B cell (primary cell): ENCODE measurements at regions not wholly inside any gene's neighbourhood (a gene's known extent, or its start where the extent isn't known, plus 50 kb on each side); places are given as distances from the start of the nearest gene placed in this dataset.

Experiments used
- ATAC-seq: fragments of 200-7000 bp; cut with Tn5 transposase; one replicate; pipeline ENCODE4 v1.10.0; 2021; ENCODE audit warnings: low read depth, mild to moderate bottlenecking, moderate number of reproducible peaks, moderate library complexity
- CTCF ChIA-PET: fragments of 350-600 bp; sonication (Branson Sonifier 250); formaldehyde crosslinking; loops from one replicate; lab custom pipeline; 2021; ENCODE audit warnings: antibody characterized with exemption, inconsistent platforms; lab: Charles Lee
- POLR2A ChIA-PET: fragments of 350-600 bp; sonication (Branson Sonifier 250); formaldehyde crosslinking; loops from one replicate; lab custom pipeline; 2021; ENCODE audit warnings: antibody characterized with exemption; lab: Charles Lee
- DNase-seq: peaks from one replicate; pipeline ENCODE4 v3.0.0; 2013
- H2AFZ ChIP-seq: 2 replicates; pipeline ENCODE4 v1.6.1; 2012; ENCODE audit warnings: mild to moderate bottlenecking, low read depth, low read length; ENCODE audit not compliant: insufficient read depth, poor library complexity, severe bottlenecking
- H3K27ac ChIP-seq, 2 donors: 1 replicate in 1 of 2; 2 replicates in 1 of 2; pipeline ENCODE4 v1.5.1; 2012 to 2013; ENCODE audit warnings: low read length in 2 of 2, mild to moderate bottlenecking in 2 of 2, moderate library complexity in 1 of 2
- H3K27me3 ChIP-seq, 4 experiments: fragments of 200-600 bp in 1 of 4; sonication (generic) in 1 of 4; replicated peaks in 1 of 4; 1 replicate in 2 of 4; 2 replicates in 2 of 4; pipeline versions ENCODE4 v1.6.1 to v1.7.0; 2013 to 2016; ENCODE audit warnings: low read length in 3 of 4, mild to moderate bottlenecking in 2 of 4, mixed read lengths in 1 of 4, moderate library complexity in 1 of 4; ENCODE audit not compliant: insufficient read depth in 4 of 4, control insufficient read depth in 3 of 4; ENCODE audit errors: control extremely low read depth in 1 of 4
- H3K36me3 ChIP-seq, 2 experiments: replicated peaks in 1 of 2; 1 replicate in 1 of 2; 2 replicates in 1 of 2; pipeline versions ENCODE4 v1.6.1 to v1.7.1; 2013; ENCODE audit warnings: low read length in 1 of 2; ENCODE audit not compliant: insufficient read depth in 2 of 2, control insufficient read depth in 1 of 2; ENCODE audit errors: control extremely low read depth in 1 of 2, extremely low read depth in 1 of 2
- H3K4me1 ChIP-seq, 2 donors: fragments of 200-600 bp in 1 of 2; sonication (generic) in 1 of 2; 1 replicate in 1 of 2; 2 replicates in 1 of 2; pipeline versions ENCODE4 v1.5.1 to v1.6.1; 2013 to 2017; ENCODE audit warnings: low read length in 2 of 2; ENCODE audit not compliant: control insufficient read depth in 2 of 2, insufficient read depth in 2 of 2
- H3K4me2 ChIP-seq: replicated peaks from 2 replicates; pipeline ENCODE3; 2012; ENCODE audit warnings: mild to moderate bottlenecking, low read depth, low read length; ENCODE audit not compliant: poor library complexity, severe bottlenecking
- H3K4me3 ChIP-seq, 5 experiments: fragments of 200-600 bp in 1 of 5; sonication (generic) in 1 of 5; 1 replicate in 3 of 5; 2 replicates in 2 of 5; pipeline versions ENCODE4 v1.5.1 to v1.7.0; 2011 to 2016; ENCODE audit warnings: low read length in 4 of 5, mild to moderate bottlenecking in 4 of 5, low read depth in 2 of 5, control low read depth in 1 of 5, moderate library complexity in 1 of 5; ENCODE audit not compliant: insufficient read depth in 1 of 5; ENCODE audit errors: control extremely low read depth in 1 of 5, extremely low read depth in 1 of 5
- H3K79me2 ChIP-seq: fragments of 200-600 bp; sonication (generic); one replicate; pipeline ENCODE4 v1.6.0; 2016; ENCODE audit warnings: low read length; ENCODE audit not compliant: control insufficient read depth, insufficient read depth
- H3K9ac ChIP-seq: fragments of 200-600 bp; sonication (generic); 2 replicates; pipeline ENCODE4 v1.6.1; 2017; ENCODE audit warnings: mild to moderate bottlenecking, low read length, moderate library complexity
- H3K9me3 ChIP-seq, 3 donors: one replicate each; pipeline versions ENCODE4 v1.6.1 to v1.7.1; 2013; ENCODE audit warnings: low read length in 2 of 3; ENCODE audit not compliant: control insufficient read depth in 2 of 3, insufficient read depth in 1 of 3; ENCODE audit errors: control extremely low read depth in 1 of 3
- H4K20me1 ChIP-seq: 2 replicates; pipeline ENCODE4 v1.6.0; 2012; ENCODE audit warnings: mild to moderate bottlenecking, low read length; ENCODE audit not compliant: insufficient read depth, control insufficient read depth, poor library complexity, severe bottlenecking
- H3K27ac Mint-ChIP-seq: one replicate; pipeline ENCODE4 v1.8.0; 2021; ENCODE audit warnings: mixed read lengths
- H3K27me3 Mint-ChIP-seq: one replicate; pipeline ENCODE4 v1.8.0; 2021; ENCODE audit warnings: mixed read lengths
- H3K4me1 Mint-ChIP-seq: one replicate; pipeline ENCODE4 v1.8.0; 2021; ENCODE audit warnings: mixed read lengths
- H3K4me3 Mint-ChIP-seq: one replicate; pipeline ENCODE4 v1.8.0; 2021; ENCODE audit warnings: mixed read lengths
- H3K9me3 Mint-ChIP-seq: one replicate; pipeline ENCODE4 v1.8.0; 2022; ENCODE audit warnings: mixed read lengths; ENCODE audit not compliant: insufficient read depth
- EZH2 ChIP-seq: IDR thresholded peaks from 2 replicates; pipeline ENCODE4 v1.6.1; 2012; ENCODE audit warnings: borderline replicate concordance, low read depth, mild to moderate bottlenecking, moderate library complexity, low read length; ENCODE audit not compliant: insufficient read depth, poor library complexity, severe bottlenecking
- WGBS: methylation state at CpG from one replicate; pipeline ENCODE4 v1.1.5; 2013; ENCODE audit warnings: missing lambda C conversion rate; ENCODE audit not compliant: insufficient coverage; 5-methylcytosine and 5-hydroxymethylcytosine counted together
- intact Hi-C: fragments of 100-400 bp; cut with micrococcal nuclease; formaldehyde crosslinking; loops from one replicate; pipeline ENCODE4 v1.10.0; 2022
- TF ChIP-seq, protein P1 (sequence below): fragments of 200-600 bp; IDR thresholded peaks from one replicate; pipeline ENCODE4 v1.8.0; 2022; ENCODE audit warnings: antibody characterized with exemption, mild to moderate bottlenecking

DNA sequence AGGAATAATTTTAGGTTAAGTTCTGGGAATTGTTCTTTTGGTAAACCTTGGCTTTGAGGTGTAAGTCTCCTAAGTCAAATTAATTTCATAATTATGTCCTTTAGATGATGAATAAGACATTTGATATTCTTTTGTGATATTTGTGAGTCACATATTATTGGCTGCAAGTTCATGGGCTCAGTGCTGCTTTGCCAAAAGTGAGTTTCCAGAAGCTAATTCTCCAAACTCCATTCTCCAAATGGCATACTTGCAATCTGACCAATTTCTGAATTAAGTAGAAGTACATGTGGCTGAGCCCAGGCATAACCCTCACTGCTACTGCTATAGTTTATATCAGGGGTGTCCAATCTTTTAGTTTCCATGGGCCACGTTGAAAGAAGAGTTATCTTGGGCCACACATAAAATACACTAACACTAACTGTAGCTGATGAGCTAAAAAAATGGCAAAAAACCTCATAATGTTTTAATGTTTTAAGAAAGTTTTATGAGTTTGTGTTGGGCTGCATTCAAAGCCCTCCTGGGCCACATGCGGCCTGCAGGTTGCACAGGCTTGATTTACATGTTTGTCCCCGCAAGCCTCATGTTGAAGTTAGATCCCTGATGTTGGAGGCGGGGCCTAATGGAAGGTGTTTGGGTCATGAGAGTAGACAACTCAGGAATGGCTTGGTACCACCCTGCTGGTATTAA, 196.1 kb downstream of the ZNF330 start:
- 92% methylated on average over 2 of the region's 4 CpGs for WGBS
- no peaks in the 10 kb centered on the region for H3K9me3 Mint-ChIP-seq
- H3K4me3 Mint-ChIP-seq = no peak overlapping the region
- Histone ChIP-seq H3K9ac (no peak overlapping the region), H4K20me1 (no peaks in the 10 kb centered on the region), H3K4me3 (no peak overlapping the region), H3K36me3 (no peaks in the 10 kb centered on the region), H3K27me3 (no peaks in the 10 kb centered on the region), H3K4me2 (no peak overlapping the region), H2AFZ (no peak overlapping the region), H3K4me1 (no peaks in the 10 kb centered on the region), H3K9me3 (peaks cover 0 to 1% (median 0%) of the 10 kb centered on the region in 3 donors), H3K27ac (no peak overlapping the region), H3K79me2 (no peaks in the 10 kb centered on the region)
- ATAC-seq = no peak
- H3K27me3 Mint-ChIP-seq = no peaks in the 10 kb centered on the region
- DNase-seq = no peak
- ChIA-PET POLR2A (no interaction called here), CTCF (no interaction called here)
- no peak overlapping the region for H3K27ac Mint-ChIP-seq
- TF ChIP-seq EZH2 = no peak
- TF ChIP-seq, protein P1, sequence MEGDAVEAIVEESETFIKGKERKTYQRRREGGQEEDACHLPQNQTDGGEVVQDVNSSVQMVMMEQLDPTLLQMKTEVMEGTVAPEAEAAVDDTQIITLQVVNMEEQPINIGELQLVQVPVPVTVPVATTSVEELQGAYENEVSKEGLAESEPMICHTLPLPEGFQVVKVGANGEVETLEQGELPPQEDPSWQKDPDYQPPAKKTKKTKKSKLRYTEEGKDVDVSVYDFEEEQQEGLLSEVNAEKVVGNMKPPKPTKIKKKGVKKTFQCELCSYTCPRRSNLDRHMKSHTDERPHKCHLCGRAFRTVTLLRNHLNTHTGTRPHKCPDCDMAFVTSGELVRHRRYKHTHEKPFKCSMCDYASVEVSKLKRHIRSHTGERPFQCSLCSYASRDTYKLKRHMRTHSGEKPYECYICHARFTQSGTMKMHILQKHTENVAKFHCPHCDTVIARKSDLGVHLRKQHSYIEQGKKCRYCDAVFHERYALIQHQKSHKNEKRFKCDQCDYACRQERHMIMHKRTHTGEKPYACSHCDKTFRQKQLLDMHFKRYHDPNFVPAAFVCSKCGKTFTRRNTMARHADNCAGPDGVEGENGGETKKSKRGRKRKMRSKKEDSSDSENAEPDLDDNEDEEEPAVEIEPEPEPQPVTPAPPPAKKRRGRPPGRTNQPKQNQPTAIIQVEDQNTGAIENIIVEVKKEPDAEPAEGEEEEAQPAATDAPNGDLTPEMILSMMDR = no peak
- no peaks in the 10 kb centered on the region for H3K4me1 Mint-ChIP-seq
- intact Hi-C loops = no loop called here

DNA sequence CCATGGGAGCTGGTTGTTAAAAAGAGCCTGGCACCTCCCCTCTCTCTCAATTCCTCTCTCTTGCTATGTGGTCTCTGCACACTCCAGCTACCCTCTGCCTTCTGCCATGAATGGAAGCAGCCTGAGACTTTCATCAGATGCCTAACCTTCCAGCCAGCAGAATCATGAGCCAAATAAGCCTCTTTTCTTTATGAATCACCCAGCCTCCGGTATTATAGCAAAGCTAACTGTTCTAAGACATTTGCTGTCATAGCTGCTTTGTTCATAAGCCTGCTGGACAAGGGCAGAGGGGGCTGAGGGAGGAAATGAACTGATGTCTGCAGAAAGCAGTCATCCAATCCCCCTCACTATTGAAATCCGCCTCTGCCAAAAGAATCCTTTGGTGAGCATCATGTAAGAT, 196.7 kb downstream of the ZNF330 start:
- Histone ChIP-seq H3K9ac (no peak overlapping the region), H3K27me3 (no peaks in the 10 kb centered on the region), H3K27ac (no peak overlapping the region), H2AFZ (no peak overlapping the region), H3K4me2 (no peak overlapping the region), H4K20me1 (no peaks in the 10 kb centered on the region), H3K9me3 (peaks cover 0 to 1% (median 0%) of the 10 kb centered on the region in 3 donors), H3K4me1 (no peaks in the 10 kb centered on the region), H3K36me3 (no peaks in the 10 kb centered on the region), H3K79me2 (no peaks in the 10 kb centered on the region), H3K4me3 (no peak overlapping the region)
- ChIA-PET CTCF (no interaction called here), POLR2A (no interaction called here)
- DNase-seq (no peak), ATAC-seq (no peak)
- no peaks in the 10 kb centered on the region for H3K27me3 Mint-ChIP-seq
- WGBS = no CpG with 5 or more reads among the region's 2 CpGs
- TF ChIP-seq, protein P1 = no peak
- TF ChIP-seq EZH2 = no peak
- H3K27ac Mint-ChIP-seq = no peak overlapping the region
- H3K4me1 Mint-ChIP-seq = no peaks in the 10 kb centered on the region
- intact Hi-C loops = no loop called here
- no peaks in the 10 kb centered on the region for H3K9me3 Mint-ChIP-seq
- no peak overlapping the region for H3K4me3 Mint-ChIP-seq
